GM10266 (cell line): ENCODE measurements at regions not wholly inside any gene's neighbourhood (a gene's known extent, or its start where the extent isn't known, plus 50 kb on each side); places are given as distances from the start of the nearest gene placed in this dataset.
A peak's percentile ranks its signal among the peaks of the same experiment; 100 is the strongest.

Source experiments
- DNase-seq: peaks from one replicate; pipeline ENCODE4 v3.0.0; 2012; ENCODE audit errors: extremely low spot score
- TF ChIP-seq, protein P1 (sequence below): IDR thresholded peaks from 2 replicates; pipeline ENCODE4 v1.5.1; 2012; ENCODE audit warnings: mild to moderate bottlenecking, low read depth; ENCODE audit not compliant: control insufficient read depth, insufficient read depth; ENCODE audit errors: missing control alignments

DNA sequence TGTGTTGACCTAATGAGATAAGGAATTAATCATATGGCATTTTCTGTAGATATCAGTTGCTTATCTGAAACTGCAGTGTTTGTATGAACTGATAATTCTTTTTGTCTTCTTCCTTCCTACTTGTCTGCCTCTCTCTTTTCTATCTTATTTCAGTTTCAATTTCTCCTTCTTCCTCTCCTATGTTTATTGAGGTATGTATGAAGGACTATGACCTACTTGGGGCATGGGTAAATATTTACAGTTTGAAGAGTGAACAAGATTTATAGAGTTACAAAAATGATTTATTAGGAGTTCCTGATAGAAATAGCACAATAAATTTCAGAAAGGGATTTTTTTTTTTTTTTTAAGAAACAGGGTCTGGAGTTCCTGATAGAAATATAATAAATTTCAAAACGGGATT lies 88.7 kb upstream of the MUCL1 start:
- DNase-seq = no peak
- TF ChIP-seq, protein P1, sequence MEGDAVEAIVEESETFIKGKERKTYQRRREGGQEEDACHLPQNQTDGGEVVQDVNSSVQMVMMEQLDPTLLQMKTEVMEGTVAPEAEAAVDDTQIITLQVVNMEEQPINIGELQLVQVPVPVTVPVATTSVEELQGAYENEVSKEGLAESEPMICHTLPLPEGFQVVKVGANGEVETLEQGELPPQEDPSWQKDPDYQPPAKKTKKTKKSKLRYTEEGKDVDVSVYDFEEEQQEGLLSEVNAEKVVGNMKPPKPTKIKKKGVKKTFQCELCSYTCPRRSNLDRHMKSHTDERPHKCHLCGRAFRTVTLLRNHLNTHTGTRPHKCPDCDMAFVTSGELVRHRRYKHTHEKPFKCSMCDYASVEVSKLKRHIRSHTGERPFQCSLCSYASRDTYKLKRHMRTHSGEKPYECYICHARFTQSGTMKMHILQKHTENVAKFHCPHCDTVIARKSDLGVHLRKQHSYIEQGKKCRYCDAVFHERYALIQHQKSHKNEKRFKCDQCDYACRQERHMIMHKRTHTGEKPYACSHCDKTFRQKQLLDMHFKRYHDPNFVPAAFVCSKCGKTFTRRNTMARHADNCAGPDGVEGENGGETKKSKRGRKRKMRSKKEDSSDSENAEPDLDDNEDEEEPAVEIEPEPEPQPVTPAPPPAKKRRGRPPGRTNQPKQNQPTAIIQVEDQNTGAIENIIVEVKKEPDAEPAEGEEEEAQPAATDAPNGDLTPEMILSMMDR = no peak

DNA sequence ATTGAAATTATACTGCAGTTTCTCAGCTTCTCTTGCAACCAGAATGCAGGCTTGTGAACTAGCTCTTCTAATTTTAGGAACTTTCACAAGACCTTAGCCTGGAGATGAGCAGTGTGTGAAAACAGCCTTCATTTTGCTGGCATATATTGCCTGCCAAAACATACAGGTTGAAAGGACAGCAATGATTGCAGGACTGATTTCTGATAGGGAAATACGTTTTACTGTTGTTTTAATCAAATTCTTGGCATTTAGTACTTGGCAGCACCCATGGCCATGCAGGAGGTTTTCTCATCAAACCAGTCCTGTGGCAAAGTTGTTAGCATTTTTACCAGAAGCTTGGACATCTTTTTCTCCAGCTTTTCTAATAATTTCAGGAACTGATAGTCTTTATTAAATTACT lies 91.9 kb upstream of the MUCL1 start:
- DNase-seq = no peak
- TF ChIP-seq, protein P1 = no peak

DNA sequence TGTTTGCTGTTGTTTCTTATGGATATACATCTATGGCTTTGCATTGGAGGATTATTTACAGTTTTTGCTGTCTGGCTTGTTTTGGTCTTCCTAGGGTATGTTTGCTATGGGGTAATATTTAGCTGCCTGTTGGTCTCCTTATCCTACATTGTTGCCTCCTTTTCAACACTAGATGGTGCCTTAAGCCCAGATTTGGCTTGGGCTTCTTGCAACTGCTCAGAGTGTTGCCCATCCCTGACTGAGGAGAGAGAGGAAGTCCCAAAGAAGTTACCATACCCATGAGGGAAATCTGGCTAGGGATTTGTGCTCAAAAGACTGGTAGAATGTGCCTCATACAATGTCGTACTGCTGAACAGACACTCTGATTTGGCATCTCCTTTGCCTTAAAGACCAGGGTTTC lies 94.6 kb upstream of the MUCL1 start:
- TF ChIP-seq, protein P1 = peak; percentile 48
- DNase-seq = peak; percentile 15

DNA sequence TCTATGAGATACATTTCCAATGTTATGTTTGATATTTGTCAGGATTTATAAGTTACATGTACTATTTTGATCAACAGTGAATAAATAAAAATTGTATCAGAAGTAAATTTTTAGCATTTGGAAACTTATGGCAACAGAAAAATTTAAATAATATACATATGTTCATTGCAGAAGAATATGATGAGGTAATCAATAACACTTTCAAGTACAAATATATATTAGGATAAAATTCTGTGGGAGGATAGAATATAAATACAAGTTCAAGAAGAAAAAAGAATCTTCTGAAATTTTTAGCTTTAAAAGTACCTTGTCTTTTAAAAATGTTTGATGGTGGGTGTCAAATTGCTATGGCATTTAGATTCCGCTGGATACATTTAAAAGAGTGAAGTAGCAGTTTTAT lies 102.8 kb upstream of the MUCL1 start:
- TF ChIP-seq, protein P1 = no peak
- DNase-seq = no peak

DNA sequence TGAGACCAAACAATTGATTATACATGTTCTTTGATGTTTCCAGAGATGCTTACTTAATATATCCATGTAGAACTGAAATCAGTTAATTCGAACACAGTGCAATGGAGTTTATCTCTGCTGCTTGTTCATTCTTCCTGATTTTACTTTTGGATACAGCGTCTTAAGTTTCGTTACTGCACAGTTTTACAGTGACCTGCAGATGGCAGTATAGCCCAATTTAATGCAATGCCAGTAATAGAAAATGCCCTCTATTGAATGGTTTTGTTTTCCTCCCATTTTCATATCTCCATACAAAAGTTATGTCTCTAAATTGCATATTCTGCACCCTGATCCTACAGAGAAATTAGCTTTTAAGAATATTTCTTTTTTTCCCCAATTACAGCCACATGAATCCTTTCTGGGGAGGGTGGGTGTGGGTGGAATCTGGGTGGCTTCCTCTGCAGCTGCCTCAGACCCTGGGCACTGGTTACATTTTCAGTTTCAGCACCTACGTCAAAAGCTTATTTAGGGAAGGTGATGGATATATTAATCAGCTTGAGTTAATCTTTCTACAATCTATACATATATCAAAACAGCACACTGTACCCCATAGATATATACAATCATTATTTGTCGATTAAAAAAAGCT lies 101.1 kb upstream of the DCD start:
- DNase-seq = peak; percentile 56
- TF ChIP-seq, protein P1 = peak; percentile 86

DNA sequence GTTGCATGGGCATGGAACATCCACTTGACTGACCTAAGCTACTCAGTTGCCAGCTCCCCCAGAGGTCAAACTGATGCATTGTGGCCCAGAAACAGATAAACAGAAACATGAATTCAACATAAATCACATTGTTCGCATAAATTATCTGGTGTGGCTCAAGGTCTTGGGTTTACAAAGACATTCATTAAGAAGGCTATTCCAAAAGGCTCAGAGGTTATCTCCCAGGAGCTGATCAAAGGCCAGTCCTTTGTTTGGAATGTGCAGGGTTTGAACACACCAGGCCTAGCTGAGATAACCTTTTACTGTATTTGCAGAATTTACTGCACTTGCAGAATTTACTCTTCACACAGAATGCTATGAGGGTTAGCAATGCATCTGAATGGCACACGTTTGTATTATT lies 96.4 kb upstream of the DCD start:
- TF ChIP-seq, protein P1 = no peak
- DNase-seq = no peak

DNA sequence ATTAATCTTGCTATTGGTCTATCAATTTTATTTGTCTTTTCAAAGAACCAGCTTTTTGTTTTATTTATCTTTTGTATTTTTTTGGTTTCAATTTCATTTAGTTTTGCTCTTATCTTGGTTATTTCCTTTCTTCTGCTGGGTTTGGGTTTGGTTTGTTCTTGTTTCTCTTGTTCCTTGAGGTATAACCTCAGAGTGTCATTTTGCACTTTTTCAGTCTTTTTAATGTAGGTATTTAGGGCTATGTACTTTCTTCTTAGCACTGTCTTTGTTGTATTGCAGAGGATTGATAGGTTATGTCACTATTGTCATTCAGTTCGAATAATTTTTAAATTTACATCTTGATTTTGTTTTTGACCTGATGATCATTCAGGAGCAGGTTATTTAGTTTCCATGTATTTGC lies 92.7 kb upstream of the DCD start:
- TF ChIP-seq, protein P1 = no peak

More for the DNA sequence above, 92.7 kb upstream of the DCD start:
- DNase-seq = no peak
